CD4-positive, alpha-beta memory T cell (primary cell): ENCODE measurements at regions not wholly inside any gene's neighbourhood (a gene's known extent, or its start where the extent isn't known, plus 50 kb on each side); places are given as distances from the start of the nearest gene placed in this dataset.

Source experiments
- CTCF ChIA-PET: fragments of 350-600 bp; sonication (Branson Sonifier 250); formaldehyde crosslinking; loops from one replicate; lab custom pipeline; 2021; ENCODE audit warnings: inconsistent platforms; ENCODE audit not compliant: partially characterized antibody; lab: Charles Lee
- POLR2A ChIA-PET: fragments of 350-600 bp; sonication (Branson Sonifier 250); formaldehyde crosslinking; loops from one replicate; lab custom pipeline; 2021; ENCODE audit not compliant: partially characterized antibody; lab: Charles Lee
- DNase-seq, 5 donors: peaks; one replicate each; pipeline versions ENCODE4 v3.0.0 to v3.0.0-alpha.2; 2020 to 2022; ENCODE audit warnings: mixed read lengths in 1 of 5
- H3K27ac ChIP-seq: one replicate; pipeline ENCODE4 v1.7.0; 2013; ENCODE audit warnings: low read depth, low read length
- H3K27me3 ChIP-seq: 2 replicates; pipeline ENCODE4 v1.7.0; 2013; ENCODE audit warnings: mild to moderate bottlenecking, low read length, moderate library complexity; ENCODE audit not compliant: insufficient read depth
- H3K36me3 ChIP-seq: 2 replicates; pipeline ENCODE4 v1.7.0; 2013; ENCODE audit warnings: mild to moderate bottlenecking, low read length, moderate library complexity; ENCODE audit not compliant: insufficient read depth
- H3K4me1 ChIP-seq: 2 replicates; pipeline ENCODE4 v1.7.0; 2013; ENCODE audit warnings: mild to moderate bottlenecking, low read length, moderate library complexity; ENCODE audit not compliant: insufficient read depth
- H3K4me3 ChIP-seq, 2 donors: one replicate each; pipeline ENCODE4 v1.7.0; 2013; ENCODE audit warnings: low read length in 2 of 2, mild to moderate bottlenecking in 1 of 2
- H3K9me3 ChIP-seq, 2 donors: one replicate each; pipeline ENCODE4 v1.7.0; 2013; ENCODE audit warnings: low read length in 2 of 2, control low read depth in 1 of 2; ENCODE audit not compliant: control insufficient read depth in 1 of 2
- H3K27ac Mint-ChIP-seq, 7 donors: one replicate each; pipeline ENCODE4 v1.8.0; 2020 to 2021; ENCODE audit warnings: mixed read lengths in 7 of 7, mild to moderate bottlenecking in 6 of 7, inconsistent platforms in 3 of 7, moderate library complexity in 3 of 7
- H3K27me3 Mint-ChIP-seq, 2 donors: one replicate each; pipeline ENCODE4 v1.8.0; 2020 to 2021; ENCODE audit warnings: mixed read lengths in 2 of 2
- H3K36me3 Mint-ChIP-seq, 2 donors: one replicate each; pipeline ENCODE4 v1.8.0; 2020 to 2021; ENCODE audit warnings: mixed read lengths in 2 of 2, inconsistent platforms in 1 of 2, mild to moderate bottlenecking in 1 of 2
- H3K4me1 Mint-ChIP-seq, 4 donors: one replicate each; pipeline ENCODE4 v1.8.0; 2020 to 2021; ENCODE audit warnings: mixed read lengths in 4 of 4, mild to moderate bottlenecking in 1 of 4
- H3K4me3 Mint-ChIP-seq, 8 donors: one replicate each; pipeline ENCODE4 v1.8.0; 2020 to 2021; ENCODE audit warnings: mixed read lengths in 8 of 8, mild to moderate bottlenecking in 7 of 8, moderate library complexity in 6 of 8, inconsistent platforms in 3 of 8
- H3K9me3 Mint-ChIP-seq, 8 donors: one replicate each; pipeline ENCODE4 v1.8.0; 2020 to 2021; ENCODE audit warnings: mixed read lengths in 8 of 8, mild to moderate bottlenecking in 5 of 8, inconsistent platforms in 3 of 8, moderate library complexity in 1 of 8
- intact Hi-C: fragments of 100-400 bp; cut with micrococcal nuclease; formaldehyde crosslinking; loops from one replicate; pipeline ENCODE4 v1.15.1; 2023

DNA sequence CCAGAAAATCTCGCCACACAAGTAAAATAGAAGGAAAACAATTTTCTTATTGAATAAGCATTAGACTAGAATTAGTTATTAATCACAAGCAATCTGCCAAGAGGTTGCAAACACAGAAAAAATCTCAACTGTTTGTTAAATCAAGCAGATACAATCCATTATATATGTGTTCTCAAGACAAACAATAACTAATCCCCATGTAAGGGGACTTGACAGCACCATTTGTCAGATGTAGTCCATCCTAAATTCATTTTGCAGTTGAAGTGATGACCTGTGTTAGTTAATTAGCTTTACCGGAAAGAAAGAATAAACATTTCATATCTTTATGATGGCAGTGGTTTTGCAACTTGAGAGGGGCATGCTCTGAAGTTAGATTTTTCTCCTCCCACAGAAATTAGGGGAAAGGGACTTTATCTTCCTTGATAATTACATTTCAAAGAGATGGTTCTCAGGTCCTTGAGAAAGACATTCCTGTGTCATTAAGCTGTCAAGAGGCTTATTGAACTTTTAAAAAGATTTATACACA is 1588.0 kb downstream of the GRIK2 start:
- H3K36me3 Mint-ChIP-seq = no peaks in the 10 kb centered on the region
- CTCF ChIA-PET = no interaction called here
- no peaks in the 10 kb centered on the region for H3K4me1 Mint-ChIP-seq

GRCh38 chr6:102980951-102981350 is 1587.4 kb downstream of the GRIK2 start:
- H3K4me3 Mint-ChIP-seq = no peak overlapping the region
- no peak overlapping the region for H3K27ac ChIP-seq
- no peaks in the 10 kb centered on the region for H3K36me3 ChIP-seq
- H3K4me1 Mint-ChIP-seq = no peaks in the 10 kb centered on the region
- no peaks in the 10 kb centered on the region for H3K9me3 ChIP-seq
- H3K4me3 ChIP-seq = no peak overlapping the region
- DNase-seq = no peak
- no peaks in the 10 kb centered on the region for H3K4me1 ChIP-seq
- peaks cover 2 to 7% (median 5%) of the 10 kb centered on the region in 8 donors for H3K9me3 Mint-ChIP-seq
- no peak overlapping the region for H3K27ac Mint-ChIP-seq
- H3K36me3 Mint-ChIP-seq = no peaks in the 10 kb centered on the region
- no peaks in the 10 kb centered on the region for H3K27me3 ChIP-seq
- POLR2A ChIA-PET = no interaction called here
- H3K27me3 Mint-ChIP-seq = no peaks in the 10 kb centered on the region
- CTCF ChIA-PET = no interaction called here
- intact Hi-C loops = no loop called here

More for the DNA sequence above, 1588.0 kb downstream of the GRIK2 start:
- DNase-seq = no peak
- H3K4me3 Mint-ChIP-seq = no peak overlapping the region
- Histone ChIP-seq H3K27ac (no peak overlapping the region), H3K9me3 (no peaks in the 10 kb centered on the region), H3K27me3 (no peaks in the 10 kb centered on the region), H3K4me1 (no peaks in the 10 kb centered on the region), H3K4me3 (no peak overlapping the region), H3K36me3 (no peaks in the 10 kb centered on the region)
- POLR2A ChIA-PET = no interaction called here
- no peaks in the 10 kb centered on the region for H3K27me3 Mint-ChIP-seq
- intact Hi-C loops = no loop called here
- H3K27ac Mint-ChIP-seq = no peak overlapping the region
- peaks cover 0 to 6% (median 3%) of the 10 kb centered on the region in 8 donors for H3K9me3 Mint-ChIP-seq

DNA sequence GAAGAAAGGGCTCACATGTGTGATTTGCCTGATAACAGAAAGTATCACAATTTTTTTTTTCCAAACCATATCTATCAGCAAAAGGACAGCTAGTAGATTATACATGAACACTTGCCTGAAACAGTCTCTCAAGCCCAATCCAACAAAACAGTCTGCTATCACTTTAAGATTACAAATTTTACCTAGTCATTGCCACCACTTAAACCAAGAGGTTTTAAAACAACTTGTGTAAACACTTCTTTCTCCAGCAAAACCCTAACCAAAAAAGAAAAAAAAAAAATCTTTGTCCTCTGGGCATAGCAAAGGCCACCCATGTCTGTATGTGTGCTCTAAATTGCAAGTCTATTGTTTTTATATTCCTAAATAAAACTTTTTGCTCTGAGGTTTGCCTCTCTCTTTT is 1568.4 kb downstream of the GRIK2 start:
- H3K27me3 Mint-ChIP-seq = no peaks in the 10 kb centered on the region
- intact Hi-C loops = no loop called here

DNA sequence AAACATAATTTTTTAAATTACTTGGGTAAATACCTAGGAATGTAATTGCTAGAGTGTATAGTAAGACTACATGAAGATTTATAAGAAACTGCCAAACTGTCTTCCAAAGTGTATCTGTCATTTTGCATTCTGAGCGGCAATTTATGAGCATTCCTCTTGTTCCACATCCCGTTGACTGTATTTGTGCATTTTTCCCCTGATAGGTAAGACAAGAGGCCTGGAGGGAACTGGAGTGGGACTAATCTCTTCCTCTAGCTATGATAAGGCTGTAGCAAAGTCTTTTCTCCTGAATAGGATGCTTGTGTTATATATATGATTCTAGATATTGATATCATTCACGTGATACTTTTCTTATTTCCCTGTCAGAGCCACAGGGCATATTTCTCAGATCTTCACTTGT is 1557.5 kb downstream of the GRIK2 start:
- H3K36me3 ChIP-seq = no peaks in the 10 kb centered on the region
- CTCF ChIA-PET = no interaction called here
- no peaks in the 10 kb centered on the region for H3K27me3 Mint-ChIP-seq

More for the DNA sequence above, 1568.4 kb downstream of the GRIK2 start:
- Mint-ChIP-seq H3K27ac (no peak overlapping the region), H3K4me3 (no peak overlapping the region), H3K4me1 (no peaks in the 10 kb centered on the region), H3K9me3 (peaks cover 0 to 8% (median 0%) of the 10 kb centered on the region in 8 donors), H3K36me3 (no peaks in the 10 kb centered on the region)
- Histone ChIP-seq H3K27ac (no peak overlapping the region), H3K4me1 (no peaks in the 10 kb centered on the region), H3K9me3 (no peaks in the 10 kb centered on the region), H3K4me3 (no peak overlapping the region), H3K36me3 (no peaks in the 10 kb centered on the region), H3K27me3 (no peaks in the 10 kb centered on the region)
- CTCF ChIA-PET = no interaction called here
- POLR2A ChIA-PET = no interaction called here
- no peak for DNase-seq

GRCh38 chr6:102944475-102944874 is 1551.0 kb downstream of the GRIK2 start:
- ChIA-PET CTCF (no interaction called here), POLR2A (no interaction called here)
- Mint-ChIP-seq H3K27ac (no peak overlapping the region), H3K4me1 (no peaks in the 10 kb centered on the region), H3K36me3 (no peaks in the 10 kb centered on the region), H3K4me3 (no peak overlapping the region), H3K27me3 (no peaks in the 10 kb centered on the region), H3K9me3 (peaks cover 0 to 5% (median 0%) of the 10 kb centered on the region in 8 donors)
- no peaks in the 10 kb centered on the region for H3K36me3 ChIP-seq
- no peak overlapping the region for H3K27ac ChIP-seq
- no peak overlapping the region for H3K4me3 ChIP-seq
- no peak for DNase-seq
- H3K9me3 ChIP-seq = peaks cover 0 to 4% of the 10 kb centered on the region in 2 donors
- H3K4me1 ChIP-seq = no peaks in the 10 kb centered on the region
- H3K27me3 ChIP-seq = no peaks in the 10 kb centered on the region
- intact Hi-C loops = no loop called here

More for the DNA sequence above, 1557.5 kb downstream of the GRIK2 start:
- no peaks in the 10 kb centered on the region for H3K36me3 Mint-ChIP-seq
- no peak overlapping the region for H3K4me3 Mint-ChIP-seq
- intact Hi-C loops = no loop called here
- H3K27ac Mint-ChIP-seq = no peak overlapping the region
- H3K9me3 ChIP-seq = no peaks in the 10 kb centered on the region
- no peak for DNase-seq
- no peak overlapping the region for H3K27ac ChIP-seq
- no peaks in the 10 kb centered on the region for H3K4me1 Mint-ChIP-seq
- no peaks in the 10 kb centered on the region for H3K4me1 ChIP-seq
- POLR2A ChIA-PET = no interaction called here
- H3K27me3 ChIP-seq = no peaks in the 10 kb centered on the region
- H3K9me3 Mint-ChIP-seq = peaks cover 0 to 3% (median 0%) of the 10 kb centered on the region in 8 donors
- H3K4me3 ChIP-seq = no peak overlapping the region

GRCh38 chr6:102942206-102942605 is 1548.7 kb downstream of the GRIK2 start:
- CTCF ChIA-PET = no interaction called here

GRCh38 chr6:102936959-102937358 is 1543.5 kb downstream of the GRIK2 start:
- Mint-ChIP-seq H3K4me3 (no peak overlapping the region), H3K4me1 (no peaks in the 10 kb centered on the region)
- DNase-seq = no peak

More at GRCh38 chr6:102942206-102942605, 1548.7 kb downstream of the GRIK2 start:
- Histone ChIP-seq H3K9me3 (peaks cover 0 to 4% of the 10 kb centered on the region in 2 donors), H3K27ac (no peak overlapping the region), H3K4me1 (no peaks in the 10 kb centered on the region), H3K4me3 (no peak overlapping the region), H3K36me3 (no peaks in the 10 kb centered on the region), H3K27me3 (no peaks in the 10 kb centered on the region)
- H3K27me3 Mint-ChIP-seq = no peaks in the 10 kb centered on the region
- no peaks in the 10 kb centered on the region for H3K36me3 Mint-ChIP-seq
- no peak for DNase-seq
- H3K4me1 Mint-ChIP-seq = no peaks in the 10 kb centered on the region
- intact Hi-C loops = no loop called here
- no peak overlapping the region for H3K27ac Mint-ChIP-seq
- peaks cover 0 to 5% (median 0%) of the 10 kb centered on the region in 8 donors for H3K9me3 Mint-ChIP-seq
- POLR2A ChIA-PET = no interaction called here
- H3K4me3 Mint-ChIP-seq = no peak overlapping the region

More at GRCh38 chr6:102936959-102937358, 1543.5 kb downstream of the GRIK2 start:
- Histone ChIP-seq H3K27ac (no peak overlapping the region), H3K9me3 (no peaks in the 10 kb centered on the region), H3K4me1 (no peaks in the 10 kb centered on the region), H3K27me3 (no peaks in the 10 kb centered on the region), H3K4me3 (no peak overlapping the region), H3K36me3 (no peaks in the 10 kb centered on the region)
- H3K9me3 Mint-ChIP-seq = peaks cover 0 to 2% (median 0%) of the 10 kb centered on the region in 8 donors
- intact Hi-C loops = no loop called here
- CTCF ChIA-PET = no interaction called here
- H3K36me3 Mint-ChIP-seq = no peaks in the 10 kb centered on the region
- H3K27ac Mint-ChIP-seq = no peak overlapping the region
- H3K27me3 Mint-ChIP-seq = no peaks in the 10 kb centered on the region
- POLR2A ChIA-PET = no interaction called here
